Activated CD8-positive, alpha-beta T cell treated with anti-CD3 and anti-CD28 coated beads, Interleukin-2, amount 10 ng/mL, durations not matched to agents 7 days and 5 days (primary cell): ENCODE measurements at regions not wholly inside any gene's neighbourhood (a gene's known extent, or its start where the extent isn't known, plus 50 kb on each side); places are given as distances from the start of the nearest gene placed in this dataset.
"Not testable (repeated sequence)": the region's sequence is repeated elsewhere in the genome, so short reads cannot be mapped to it uniquely, and the experiment has no call there.

ENCODE experiments used
- ATAC-seq: fragments of 150-1000 bp; cut with Tn5 transposase; one replicate; pipeline ENCODE4 v1.10.0; 2021; ENCODE audit warnings: moderate library complexity
- CTCF ChIA-PET: fragments of 350-600 bp; sonication (Branson Sonifier 250); formaldehyde crosslinking; loops from one replicate; lab custom pipeline; 2021; ENCODE audit warnings: antibody characterized with exemption; lab: Charles Lee
- POLR2A ChIA-PET: fragments of 350-600 bp; sonication (Branson Sonifier 250); formaldehyde crosslinking; loops from one replicate; lab custom pipeline; 2021; ENCODE audit warnings: antibody characterized with exemption; lab: Charles Lee
- DNase-seq: peaks from one replicate; pipeline ENCODE4 v3.0.0-alpha.2; 2020
- H3K27ac Mint-ChIP-seq: one replicate; pipeline ENCODE4 v1.8.0; 2021; ENCODE audit warnings: mild to moderate bottlenecking, mixed read lengths
- H3K27me3 Mint-ChIP-seq: one replicate; pipeline ENCODE4 v1.8.0; 2021; ENCODE audit warnings: low read depth, mixed read lengths
- H3K36me3 Mint-ChIP-seq: one replicate; pipeline ENCODE4 v1.8.0; 2021; ENCODE audit warnings: low read depth, mixed read lengths
- H3K4me1 Mint-ChIP-seq: one replicate; pipeline ENCODE4 v1.8.0; 2021; ENCODE audit warnings: low read depth, mixed read lengths
- H3K4me3 Mint-ChIP-seq: one replicate; pipeline ENCODE4 v1.8.0; 2021; ENCODE audit warnings: mild to moderate bottlenecking, mixed read lengths
- H3K9me3 Mint-ChIP-seq: one replicate; pipeline ENCODE4 v1.8.0; 2022; ENCODE audit warnings: mixed read lengths; ENCODE audit not compliant: insufficient read depth

DNA sequence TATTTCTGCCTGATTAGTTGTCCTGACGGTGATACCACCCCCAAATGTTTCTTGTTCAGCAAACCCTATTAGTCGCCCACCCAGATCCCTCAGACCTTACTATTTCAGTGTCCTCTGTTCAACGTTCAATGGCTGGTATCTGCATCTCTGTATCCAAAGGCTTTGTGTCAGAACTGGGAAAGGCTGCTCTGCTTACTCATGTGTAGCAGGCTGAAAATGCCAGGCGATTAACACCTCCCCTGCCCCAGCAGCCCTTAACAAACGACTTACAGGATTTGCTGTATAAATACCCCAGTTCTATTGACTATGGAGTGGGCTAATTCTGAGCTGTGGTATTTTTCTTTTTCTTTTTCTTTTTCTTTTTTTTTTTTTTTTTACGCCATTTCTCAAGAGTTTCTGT lies 415.0 kb downstream of the ZNF674 start:
- Mint-ChIP-seq H3K36me3 (no peaks in the 10 kb centered on the region), H3K27me3 (peaks cover 2% of the 10 kb centered on the region), H3K4me3 (no peak overlapping the region), H3K4me1 (peaks cover under 1% of the 10 kb centered on the region), H3K27ac (no peak overlapping the region), H3K9me3 (no peaks in the 10 kb centered on the region)
- ATAC-seq: no peak
- no peak for DNase-seq
- ChIA-PET POLR2A (no interaction called here), CTCF (no interaction called here)

DNA sequence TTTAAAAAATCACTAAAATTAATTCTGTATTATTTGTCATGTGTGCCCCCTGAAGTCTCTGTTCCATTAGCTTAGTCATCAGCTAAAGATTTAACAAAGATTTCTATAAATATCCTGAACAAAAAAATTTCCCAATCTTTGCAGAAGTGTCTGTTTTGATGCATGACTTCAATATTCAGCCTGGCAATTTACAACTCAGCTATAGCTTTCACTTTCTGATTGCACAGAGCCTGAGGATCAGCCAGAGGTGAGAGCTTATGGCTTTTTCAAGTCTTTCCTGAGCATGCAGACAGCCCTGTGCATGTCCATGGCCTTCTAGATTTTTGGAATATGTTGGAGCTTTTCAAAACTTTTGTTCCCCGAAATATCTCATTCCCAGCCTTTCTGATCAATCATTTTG lies 420.1 kb downstream of the ZNF674 start:
- ATAC-seq: no peak
- POLR2A ChIA-PET: interaction anchor here (0.7 kb wide), 1 partner anchor 223 kb away, joined by 3 read pairs; no protein-coding TSS in a partner anchor
- DNase-seq: no peak
- H3K36me3 Mint-ChIP-seq: no peaks in the 10 kb centered on the region
- no peak overlapping the region for H3K4me3 Mint-ChIP-seq
- H3K27me3 Mint-ChIP-seq: peaks cover 2% of the 10 kb centered on the region
- H3K27ac Mint-ChIP-seq: no peak overlapping the region
- H3K9me3 Mint-ChIP-seq: peaks cover 6% of the 10 kb centered on the region
- H3K4me1 Mint-ChIP-seq: peaks cover 3% of the 10 kb centered on the region
- CTCF ChIA-PET: no interaction called here

DNA sequence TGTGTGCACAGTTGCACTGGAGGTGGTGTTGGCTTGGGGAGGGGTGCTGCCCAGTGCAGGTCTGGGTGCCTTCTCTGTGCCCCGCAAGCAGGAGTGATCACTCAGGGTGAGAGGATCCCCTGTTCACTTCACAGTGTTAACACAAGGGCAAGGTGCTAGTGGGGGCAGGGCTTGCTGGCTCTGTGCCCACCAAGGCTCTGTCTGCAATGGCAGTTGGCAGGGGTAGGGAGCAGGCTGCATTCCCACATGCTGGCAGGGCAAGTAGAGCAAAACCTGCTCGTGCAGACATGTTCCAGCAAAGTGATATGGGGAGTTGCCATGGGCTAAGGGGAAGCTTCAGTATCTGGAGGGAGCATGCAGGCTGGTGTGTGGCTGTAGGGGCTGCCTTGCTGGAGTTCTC lies 428.0 kb downstream of the ZNF674 start:
- ATAC-seq (no peak), DNase-seq (no peak)
- H3K4me1 Mint-ChIP-seq: no peaks in the 10 kb centered on the region
- CTCF ChIA-PET: no interaction called here
- no peaks in the 10 kb centered on the region for H3K9me3 Mint-ChIP-seq
- POLR2A ChIA-PET: no interaction called here
- no peak overlapping the region for H3K4me3 Mint-ChIP-seq
- H3K27ac Mint-ChIP-seq: no peak overlapping the region
- no peaks in the 10 kb centered on the region for H3K36me3 Mint-ChIP-seq
- H3K27me3 Mint-ChIP-seq: peaks cover 3% of the 10 kb centered on the region

DNA sequence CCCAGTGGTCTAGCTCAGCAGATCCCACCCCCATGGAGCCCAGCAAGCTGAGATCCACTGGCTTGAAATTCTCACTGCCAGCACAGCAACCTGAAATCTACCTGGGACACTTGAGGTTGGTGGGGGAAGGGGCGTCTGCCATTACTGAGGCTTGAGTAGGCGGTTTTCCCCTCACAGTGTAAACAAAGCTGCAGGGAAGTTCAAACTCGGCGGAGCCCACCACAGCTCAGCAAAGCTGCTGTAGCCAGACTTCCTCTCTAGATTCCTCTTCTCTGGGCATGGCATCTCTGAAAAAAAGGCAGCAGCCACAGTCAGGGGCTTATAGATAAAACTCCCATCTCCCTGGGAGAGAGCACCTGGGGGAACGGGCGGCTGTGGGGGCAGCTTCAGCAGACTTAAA lies 457.9 kb downstream of the ZNF674 start:
- H3K27me3 Mint-ChIP-seq, H3K4me3 Mint-ChIP-seq, H3K4me1 Mint-ChIP-seq, H3K36me3 Mint-ChIP-seq, H3K27ac Mint-ChIP-seq, DNase-seq, ATAC-seq, POLR2A ChIA-PET, H3K9me3 Mint-ChIP-seq, CTCF ChIA-PET: not testable (repeated sequence)

DNA sequence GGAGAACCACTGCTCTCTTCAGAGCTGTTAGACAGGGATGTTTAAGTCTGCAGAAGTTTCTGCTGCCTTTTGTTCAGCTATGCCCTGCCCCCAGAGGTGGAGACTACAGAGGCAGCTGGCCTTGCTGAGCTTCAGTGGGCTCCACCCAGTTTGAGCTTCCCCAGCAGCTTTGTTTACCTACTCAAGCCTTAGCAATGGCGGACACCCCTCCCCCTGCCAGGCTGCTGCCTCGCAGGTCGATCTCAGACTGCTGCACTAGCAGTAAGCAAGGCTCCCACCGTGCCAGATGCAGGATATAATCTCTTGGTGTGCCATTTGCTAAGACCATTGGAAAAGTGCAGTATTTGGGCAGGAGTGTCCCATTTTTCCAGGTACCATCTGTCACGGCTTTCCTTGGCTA lies 465.1 kb downstream of the ZNF674 start:
- H3K27me3 Mint-ChIP-seq, POLR2A ChIA-PET, CTCF ChIA-PET, DNase-seq, H3K36me3 Mint-ChIP-seq, ATAC-seq, H3K4me3 Mint-ChIP-seq, H3K27ac Mint-ChIP-seq, H3K4me1 Mint-ChIP-seq, H3K9me3 Mint-ChIP-seq: not testable (repeated sequence)

DNA sequence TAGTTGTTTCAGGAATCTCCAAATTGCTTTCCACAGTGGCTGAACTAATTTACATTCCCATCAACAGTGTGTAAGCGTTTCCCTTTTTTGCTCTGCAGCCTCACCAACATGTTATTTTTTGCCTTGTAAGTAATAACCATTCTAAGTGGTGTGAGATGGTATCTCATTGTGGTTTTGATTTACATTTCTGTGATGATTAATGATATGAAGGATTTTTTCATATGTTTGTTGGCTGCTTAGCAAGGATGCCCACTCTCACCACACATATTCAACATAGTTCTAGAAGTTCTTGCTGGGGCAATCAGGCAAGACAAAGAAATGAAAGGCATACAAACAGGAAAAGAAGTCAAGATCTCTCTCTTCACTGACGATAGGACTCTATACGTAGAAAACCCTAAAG lies 472.4 kb downstream of the ZNF674 start:
- DNase-seq (no peak), ATAC-seq (no peak)
- H3K4me3 Mint-ChIP-seq: no peak overlapping the region
- no peaks in the 10 kb centered on the region for H3K9me3 Mint-ChIP-seq
- no peak overlapping the region for H3K27ac Mint-ChIP-seq
- H3K36me3 Mint-ChIP-seq: no peaks in the 10 kb centered on the region
- H3K27me3 Mint-ChIP-seq: no peaks in the 10 kb centered on the region
- POLR2A ChIA-PET: no interaction called here
- no peaks in the 10 kb centered on the region for H3K4me1 Mint-ChIP-seq
- CTCF ChIA-PET: no interaction called here

DNA sequence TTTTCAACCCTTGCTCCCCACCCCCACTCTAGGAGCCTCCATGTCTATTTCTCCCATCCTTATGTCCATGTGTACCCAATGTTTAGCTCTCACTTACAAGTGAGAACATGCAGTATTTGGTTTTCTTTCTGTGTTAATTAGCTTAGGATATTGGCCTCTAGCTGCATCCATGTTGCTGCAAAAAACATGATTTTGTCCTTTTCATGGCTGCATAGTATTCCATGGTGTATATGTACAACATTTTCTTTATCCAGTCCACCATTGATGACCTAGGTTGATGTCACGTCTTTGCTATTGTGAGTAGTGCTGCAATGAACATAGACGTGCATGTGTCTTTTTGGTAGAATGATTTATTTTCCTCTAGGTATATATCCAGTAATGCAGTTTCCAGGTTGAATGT lies 472.8 kb downstream of the ZNF674 start:
- Mint-ChIP-seq H3K27ac (no peak overlapping the region), H3K9me3 (no peaks in the 10 kb centered on the region), H3K4me1 (no peaks in the 10 kb centered on the region), H3K4me3 (no peak overlapping the region), H3K36me3 (no peaks in the 10 kb centered on the region), H3K27me3 (no peaks in the 10 kb centered on the region)
- no peak for ATAC-seq
- no peak for DNase-seq
- CTCF ChIA-PET: no interaction called here
- POLR2A ChIA-PET: no interaction called here

DNA sequence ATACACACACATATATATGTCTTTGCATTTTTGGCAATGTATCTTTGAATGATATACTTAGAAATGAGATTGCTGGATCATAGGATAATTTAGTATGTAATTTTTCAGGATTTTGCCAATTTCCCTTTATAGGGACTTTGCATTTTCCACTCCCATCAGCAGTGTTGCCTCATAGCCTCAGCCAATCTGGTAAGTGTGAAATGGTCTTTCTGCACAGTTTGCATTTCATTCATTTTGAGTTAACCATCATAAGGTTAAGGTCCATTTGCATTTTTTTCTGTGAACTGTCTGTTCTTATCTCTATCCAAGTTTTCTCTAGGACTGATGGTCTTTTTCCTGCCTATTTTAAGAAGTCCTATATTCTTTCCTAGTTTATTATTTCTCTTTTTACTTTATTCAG lies 474.8 kb downstream of the ZNF674 start:
- Mint-ChIP-seq H3K4me1 (no peaks in the 10 kb centered on the region), H3K4me3 (no peak overlapping the region), H3K27me3 (no peaks in the 10 kb centered on the region), H3K27ac (no peak overlapping the region), H3K36me3 (no peaks in the 10 kb centered on the region), H3K9me3 (no peaks in the 10 kb centered on the region)
- ChIA-PET POLR2A (no interaction called here), CTCF (no interaction called here)
- ATAC-seq (no peak), DNase-seq (no peak)

DNA sequence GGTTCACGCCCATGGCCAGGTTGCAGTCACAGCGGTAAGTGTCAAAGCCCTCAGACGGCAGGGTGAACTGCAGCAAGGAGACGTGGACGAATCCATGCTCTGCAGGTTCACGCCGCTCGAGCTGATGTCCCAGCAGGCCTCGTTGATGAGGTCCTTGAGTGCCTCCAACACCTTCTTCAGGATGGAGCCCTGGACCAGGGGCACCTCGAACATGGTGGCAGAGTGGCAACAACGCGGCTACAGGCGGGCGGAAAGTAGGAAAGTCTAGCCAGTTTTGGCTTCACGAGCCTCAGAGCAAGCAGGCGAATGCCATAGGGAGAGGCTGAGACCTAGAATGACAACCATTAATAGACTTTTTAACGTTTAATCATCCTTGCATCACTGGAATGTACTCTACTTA lies 485.9 kb downstream of the ZNF674 start:
- H3K4me3 Mint-ChIP-seq: no peak overlapping the region
- H3K27me3 Mint-ChIP-seq: peaks cover 2% of the 10 kb centered on the region
- H3K36me3 Mint-ChIP-seq: no peaks in the 10 kb centered on the region
- H3K4me1 Mint-ChIP-seq: no peaks in the 10 kb centered on the region
- H3K27ac Mint-ChIP-seq: no peak overlapping the region
- H3K9me3 Mint-ChIP-seq: no peaks in the 10 kb centered on the region
- CTCF ChIA-PET: no interaction called here
- ATAC-seq: no peak
- DNase-seq: no peak
- POLR2A ChIA-PET: no interaction called here

DNA sequence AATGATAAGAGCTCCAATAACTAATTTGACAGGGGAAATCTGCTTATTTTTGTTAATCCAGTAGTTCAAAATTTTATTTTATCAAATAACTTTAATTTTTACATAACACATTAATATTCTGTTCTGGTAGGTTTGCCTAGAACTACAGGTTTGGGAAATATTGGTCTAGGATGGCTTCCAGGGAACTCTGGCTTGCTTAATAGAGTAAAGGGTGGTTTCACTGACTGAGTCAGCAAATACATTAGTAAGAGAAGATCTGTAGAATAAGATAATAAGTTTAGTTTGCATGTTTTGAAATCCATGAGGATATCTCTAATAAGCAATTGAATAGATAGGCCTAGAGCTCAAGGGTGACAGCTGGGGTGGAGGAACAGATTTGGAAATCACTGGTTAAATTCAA lies 500.7 kb downstream of the ZNF674 start:
- Mint-ChIP-seq H3K4me1 (no peaks in the 10 kb centered on the region), H3K27me3 (no peaks in the 10 kb centered on the region), H3K4me3 (no peak overlapping the region), H3K36me3 (no peaks in the 10 kb centered on the region), H3K27ac (no peak overlapping the region), H3K9me3 (peaks cover 7% of the 10 kb centered on the region)
- ChIA-PET CTCF (no interaction called here), POLR2A (no interaction called here)
- no peak for DNase-seq
- ATAC-seq: no peak

DNA sequence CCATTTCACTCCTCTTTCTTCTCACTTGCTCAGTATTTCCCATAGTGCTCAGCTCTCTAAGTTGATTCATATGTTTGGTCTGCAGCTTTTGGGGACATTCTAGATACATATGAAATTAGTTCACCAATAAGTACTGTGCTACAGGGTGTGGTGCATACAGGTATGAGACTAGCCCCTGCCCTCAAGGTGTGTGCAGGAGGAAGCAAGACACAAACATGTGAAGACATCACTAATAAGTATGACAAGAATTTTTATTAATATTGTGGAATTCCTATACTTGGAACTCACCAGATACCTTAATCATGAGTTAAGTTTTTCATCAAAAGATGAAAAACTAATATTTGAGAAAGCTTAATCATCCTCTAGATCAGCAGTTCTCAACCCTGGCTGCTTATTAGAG lies 505.2 kb downstream of the ZNF674 start:
- Mint-ChIP-seq H3K4me3 (no peak overlapping the region), H3K27me3 (no peaks in the 10 kb centered on the region), H3K9me3 (peaks cover 7% of the 10 kb centered on the region), H3K4me1 (no peaks in the 10 kb centered on the region), H3K27ac (no peak overlapping the region), H3K36me3 (no peaks in the 10 kb centered on the region)
- POLR2A ChIA-PET: no interaction called here
- DNase-seq (no peak), ATAC-seq (no peak)
- CTCF ChIA-PET: no interaction called here

DNA sequence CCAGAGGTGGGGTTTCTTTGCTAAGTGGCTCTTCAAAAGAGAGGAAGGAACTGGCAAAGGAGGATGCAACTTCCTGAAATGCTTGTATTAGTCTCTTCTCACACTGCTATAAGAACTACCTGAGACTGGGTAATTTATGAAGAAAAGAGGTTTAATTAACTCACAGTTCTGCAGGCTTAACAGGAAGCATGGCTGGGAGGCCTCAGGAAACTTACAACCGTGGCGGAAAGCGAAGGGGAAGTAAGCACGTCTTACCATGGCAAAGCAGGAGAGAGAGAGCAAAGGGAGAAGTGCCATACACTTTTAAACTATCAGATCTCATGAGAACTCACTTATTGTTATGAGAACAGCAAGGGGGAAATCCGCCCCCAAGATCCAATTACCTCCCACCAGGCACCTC lies 505.7 kb downstream of the ZNF674 start:
- H3K27me3 Mint-ChIP-seq: no peaks in the 10 kb centered on the region
- H3K9me3 Mint-ChIP-seq: peaks cover 7% of the 10 kb centered on the region
- ChIA-PET CTCF (no interaction called here), POLR2A (no interaction called here)
- no peaks in the 10 kb centered on the region for H3K4me1 Mint-ChIP-seq
- H3K4me3 Mint-ChIP-seq: no peak overlapping the region
- DNase-seq (no peak), ATAC-seq (no peak)
- H3K36me3 Mint-ChIP-seq: no peaks in the 10 kb centered on the region
- no peak overlapping the region for H3K27ac Mint-ChIP-seq

DNA sequence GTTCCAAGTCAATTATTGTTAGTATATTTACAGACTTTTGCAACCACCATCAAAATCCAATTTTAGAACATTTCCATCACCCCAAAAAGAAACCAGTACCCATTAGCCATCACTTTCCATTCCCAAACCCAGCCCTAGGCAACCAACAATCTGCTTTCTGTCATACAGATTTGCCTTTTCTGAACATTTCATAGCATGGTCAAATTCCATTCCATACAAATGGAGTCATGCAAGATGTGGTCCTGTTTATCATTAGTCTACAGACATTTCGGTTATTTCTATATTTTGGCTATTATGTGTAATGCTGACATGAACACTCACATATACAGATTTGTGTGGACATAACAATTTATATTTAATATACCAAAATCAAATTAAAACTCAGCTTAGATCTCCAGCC lies 508.7 kb downstream of the ZNF674 start:
- no peak for ATAC-seq
- H3K4me3 Mint-ChIP-seq: no peak overlapping the region
- peaks cover 4% of the 10 kb centered on the region for H3K9me3 Mint-ChIP-seq
- ChIA-PET POLR2A (no interaction called here), CTCF (no interaction called here)
- no peaks in the 10 kb centered on the region for H3K27me3 Mint-ChIP-seq
- DNase-seq: no peak
- H3K27ac Mint-ChIP-seq: no peak overlapping the region
- H3K36me3 Mint-ChIP-seq: no peaks in the 10 kb centered on the region
- no peaks in the 10 kb centered on the region for H3K4me1 Mint-ChIP-seq
